IMR-90 (cell line): ENCODE measurements at regions not wholly inside any gene's neighbourhood (a gene's known extent, or its start where the extent isn't known, plus 50 kb on each side); places are given as distances from the start of the nearest gene placed in this dataset.

Experiments
- BHLHE40 ChIP-seq: fragments of 150-350 bp; IDR thresholded peaks from 2 replicates; pipeline ENCODE4 v1.6.1; 2016; ENCODE audit warnings: mild to moderate bottlenecking, low read depth, low read length
- CEBPB ChIP-seq: IDR thresholded peaks from 2 replicates; pipeline ENCODE4 v1.6.1; 2012; ENCODE audit warnings: low read depth, low read length, improper control_type of control experiment
- CTCF ChIP-seq: conservative IDR thresholded peaks from 2 replicates; pipeline ENCODE4 v1.5.1; 2012; ENCODE audit warnings: mild to moderate bottlenecking, low read depth, low read length, improper control_type of control experiment
- FOS ChIP-seq: fragments of 150-350 bp; IDR thresholded peaks from 2 replicates; pipeline ENCODE4 v1.6.1; 2016; ENCODE audit warnings: low read depth, low read length
- MAFK ChIP-seq: IDR thresholded peaks from 2 replicates; pipeline ENCODE4 v1.6.1; 2012; ENCODE audit warnings: low read depth, low read length, improper control_type of control experiment
- MXI1 ChIP-seq: IDR thresholded peaks from 2 replicates; pipeline ENCODE4 v1.6.1; 2012; ENCODE audit warnings: low read depth, mild to moderate bottlenecking, low read length, moderate library complexity, borderline replicate concordance
- NFE2L2 ChIP-seq: fragments of 150-350 bp; IDR thresholded peaks from 2 replicates; pipeline ENCODE4 v1.6.1; 2016; ENCODE audit warnings: low read depth, mild to moderate bottlenecking, low read length
- POLR2A ChIP-seq: IDR thresholded peaks from 2 replicates; pipeline ENCODE4 v1.6.1; 2012; ENCODE audit warnings: mild to moderate bottlenecking, low read depth, low read length
- RCOR1 ChIP-seq: IDR thresholded peaks from 2 replicates; pipeline ENCODE4 v1.6.1; 2012; ENCODE audit warnings: mild to moderate bottlenecking, low read length, improper control_type of control experiment; ENCODE audit not compliant: insufficient replicate concordance
- SMC3 ChIP-seq: fragments of 150-350 bp; IDR thresholded peaks from 2 replicates; pipeline ENCODE4 v1.6.1; 2016; ENCODE audit warnings: low read depth, mild to moderate bottlenecking, antibody characterized with exemption, low read length, moderate library complexity
- TF ChIP-seq, protein P1 (sequence below): fragments of 150-350 bp; IDR thresholded peaks from 2 replicates; pipeline ENCODE4 v1.6.1; 2017; ENCODE audit warnings: mild to moderate bottlenecking, antibody characterized with exemption, low read length, low read depth

DNA sequence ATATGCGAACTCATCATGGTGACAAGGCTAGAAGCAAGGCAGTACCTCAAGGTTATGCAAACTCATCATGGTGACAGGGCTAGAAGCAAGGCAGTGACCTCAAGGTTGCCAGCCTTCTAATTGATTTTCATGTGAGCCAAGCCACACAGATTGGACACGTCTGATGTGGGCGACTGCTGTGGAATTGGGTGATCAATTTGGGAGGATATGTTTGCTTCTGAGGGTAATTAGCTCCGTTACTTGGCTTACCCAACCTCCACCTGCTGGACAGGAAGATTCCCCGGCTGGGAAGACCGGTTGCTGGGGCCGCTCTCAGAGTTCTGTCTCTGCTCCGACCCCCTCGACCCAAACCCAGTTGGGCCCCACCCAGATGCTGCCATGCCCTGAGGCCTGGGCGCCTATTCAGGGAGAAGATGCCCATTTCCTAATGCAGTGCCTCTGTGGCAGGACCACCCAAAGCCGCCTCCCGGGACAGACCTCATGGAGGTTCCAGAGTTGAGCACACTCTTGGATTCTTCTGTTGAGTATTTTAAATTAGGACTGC lies 69.9 kb upstream of the SHANK2 start:
- TF ChIP-seq, protein P1, sequence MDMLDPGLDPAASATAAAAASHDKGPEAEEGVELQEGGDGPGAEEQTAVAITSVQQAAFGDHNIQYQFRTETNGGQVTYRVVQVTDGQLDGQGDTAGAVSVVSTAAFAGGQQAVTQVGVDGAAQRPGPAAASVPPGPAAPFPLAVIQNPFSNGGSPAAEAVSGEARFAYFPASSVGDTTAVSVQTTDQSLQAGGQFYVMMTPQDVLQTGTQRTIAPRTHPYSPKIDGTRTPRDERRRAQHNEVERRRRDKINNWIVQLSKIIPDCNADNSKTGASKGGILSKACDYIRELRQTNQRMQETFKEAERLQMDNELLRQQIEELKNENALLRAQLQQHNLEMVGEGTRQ: no peak
- TF ChIP-seq CEBPB (no peak), POLR2A (no peak), CTCF (no peak), MAFK (no peak), FOS (no peak), MXI1 (no peak), NFE2L2 (no peak), BHLHE40 (no peak), RCOR1 (no peak), SMC3 (no peak)
